Immature natural killer cell (primary cell): ENCODE measurements at regions not wholly inside any gene's neighbourhood (a gene's known extent, or its start where the extent isn't known, plus 50 kb on each side); places are given as distances from the start of the nearest gene placed in this dataset.

Experiments
- DNase-seq, 3 donors: peaks; one replicate each; pipeline ENCODE4 v3.0.0; 2022; ENCODE audit warnings: mixed read lengths in 1 of 3
- H3K27ac Mint-ChIP-seq, 6 donors: one replicate each; pipeline ENCODE4 v1.8.0; 2020; ENCODE audit warnings: mixed read lengths in 6 of 6, mild to moderate bottlenecking in 5 of 6, inconsistent platforms in 4 of 6, moderate library complexity in 3 of 6
- H3K27me3 Mint-ChIP-seq, 3 donors: one replicate each; pipeline ENCODE4 v1.8.0; 2020 to 2021; ENCODE audit warnings: low read depth in 3 of 3, mild to moderate bottlenecking in 3 of 3, mixed read lengths in 3 of 3, moderate library complexity in 3 of 3, inconsistent platforms in 1 of 3
- H3K36me3 Mint-ChIP-seq, 3 donors: one replicate each; pipeline ENCODE4 v1.8.0; 2020; ENCODE audit warnings: mixed read lengths in 3 of 3, inconsistent platforms in 2 of 3, mild to moderate bottlenecking in 2 of 3
- H3K4me1 Mint-ChIP-seq, 2 donors: one replicate each; pipeline ENCODE4 v1.8.0; 2020; ENCODE audit warnings: inconsistent platforms in 2 of 2, mild to moderate bottlenecking in 2 of 2, mixed read lengths in 2 of 2, moderate library complexity in 1 of 2
- H3K4me3 Mint-ChIP-seq, 5 donors: one replicate each; pipeline ENCODE4 v1.8.0; 2020; ENCODE audit warnings: mild to moderate bottlenecking in 5 of 5, mixed read lengths in 5 of 5, inconsistent platforms in 3 of 5, moderate library complexity in 3 of 5
- H3K9me3 Mint-ChIP-seq, 6 donors: one replicate each; pipeline ENCODE4 v1.8.0; 2020; ENCODE audit warnings: mild to moderate bottlenecking in 6 of 6, mixed read lengths in 6 of 6, inconsistent platforms in 4 of 6, moderate library complexity in 3 of 6

DNA sequence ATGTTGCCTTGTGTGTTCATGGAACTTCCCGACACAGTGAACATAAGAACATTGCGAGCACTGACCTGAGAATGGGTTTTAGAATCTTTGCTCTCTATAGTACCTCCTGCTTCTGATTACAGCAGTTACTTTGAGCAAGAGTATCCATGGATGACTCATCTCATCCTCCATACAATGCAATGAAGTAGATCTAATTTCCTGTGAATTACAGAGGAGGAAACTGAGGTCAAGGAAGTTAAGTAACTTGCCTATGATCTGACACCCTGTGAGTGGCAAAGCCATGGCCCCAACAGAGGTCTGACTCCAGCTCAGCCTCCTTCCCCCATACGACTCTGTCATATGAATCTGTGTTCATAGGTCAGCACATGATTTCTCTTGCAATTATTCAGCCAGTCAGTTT lies 518.1 kb downstream of the TFAP2A start:
- no peak overlapping the region for H3K4me3 Mint-ChIP-seq
- H3K4me1 Mint-ChIP-seq = no peaks in the 10 kb centered on the region
- H3K27ac Mint-ChIP-seq = no peak overlapping the region
- no peak for DNase-seq
- H3K27me3 Mint-ChIP-seq = no peaks in the 10 kb centered on the region
- no peaks in the 10 kb centered on the region for H3K36me3 Mint-ChIP-seq
- peaks cover 3 to 17% (median 7%) of the 10 kb centered on the region in 6 donors for H3K9me3 Mint-ChIP-seq

DNA sequence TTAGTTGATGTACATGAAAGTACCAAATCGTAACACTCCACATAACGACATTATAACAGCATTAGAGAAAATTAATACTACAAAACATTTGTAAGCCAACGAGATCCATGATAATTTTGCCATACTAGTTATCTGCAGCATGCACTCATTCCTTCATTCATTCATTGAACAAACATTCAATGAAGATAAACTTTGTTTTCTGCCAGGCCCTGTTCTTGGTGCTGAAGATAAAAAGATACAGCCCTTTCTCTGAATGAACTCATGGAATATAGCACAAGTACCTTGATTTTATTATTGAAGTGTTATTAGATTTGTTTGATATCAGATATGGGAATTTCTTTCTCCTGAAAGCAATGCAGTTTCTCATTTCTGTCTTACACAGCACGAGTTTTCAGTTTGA lies 524.0 kb downstream of the TFAP2A start:
- Mint-ChIP-seq H3K27ac (no peak overlapping the region), H3K27me3 (no peaks in the 10 kb centered on the region), H3K9me3 (peaks cover 3 to 26% (median 6%) of the 10 kb centered on the region in 6 donors), H3K4me3 (no peak overlapping the region), H3K36me3 (no peaks in the 10 kb centered on the region), H3K4me1 (no peaks in the 10 kb centered on the region)
- no peak for DNase-seq

DNA sequence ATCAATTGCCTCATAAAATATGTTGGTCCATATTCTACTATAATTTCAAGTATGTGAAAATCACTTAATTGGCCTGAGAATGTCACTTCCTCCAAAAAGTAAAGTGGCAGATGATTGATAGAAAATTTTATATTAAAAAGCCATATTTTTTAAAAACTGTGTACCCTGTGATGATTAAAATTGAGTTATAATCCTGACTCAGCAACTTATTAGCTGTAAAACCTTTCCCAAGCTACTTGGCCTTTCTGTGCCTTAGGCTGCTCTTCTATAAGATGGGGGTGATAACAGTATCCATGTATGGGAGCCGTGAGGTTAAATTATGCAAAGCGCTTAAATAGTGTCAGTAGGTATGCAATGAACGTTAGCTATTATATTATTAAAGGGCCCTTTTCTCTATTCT lies 524.4 kb downstream of the TFAP2A start:
- no peaks in the 10 kb centered on the region for H3K27me3 Mint-ChIP-seq
- DNase-seq = no peak
- H3K27ac Mint-ChIP-seq = no peak overlapping the region
- H3K36me3 Mint-ChIP-seq = no peaks in the 10 kb centered on the region
- H3K4me1 Mint-ChIP-seq = no peaks in the 10 kb centered on the region
- no peak overlapping the region for H3K4me3 Mint-ChIP-seq
- peaks cover 3 to 26% (median 8%) of the 10 kb centered on the region in 6 donors for H3K9me3 Mint-ChIP-seq

DNA sequence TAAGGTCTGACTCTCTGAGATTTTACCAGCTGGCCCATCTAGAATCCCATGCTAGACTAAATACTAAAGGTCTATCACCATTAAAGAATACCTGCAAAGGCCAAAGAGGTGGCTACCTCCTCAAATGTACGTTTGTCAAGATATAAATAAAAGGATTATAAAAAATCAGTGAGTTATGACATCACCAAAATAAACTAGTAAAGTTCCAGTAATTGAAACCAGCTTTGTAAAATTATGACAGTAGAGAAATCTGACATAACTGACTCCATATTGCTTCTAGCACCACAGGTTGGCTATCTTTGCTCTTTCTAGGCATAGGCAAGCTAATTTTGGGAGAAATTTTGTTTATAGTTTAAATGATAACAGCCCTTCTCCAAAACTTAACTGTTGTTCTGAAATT lies 536.3 kb downstream of the TFAP2A start:
- H3K4me1 Mint-ChIP-seq = no peaks in the 10 kb centered on the region
- H3K4me3 Mint-ChIP-seq = no peak overlapping the region
- peaks cover 0 to 3% (median 0%) of the 10 kb centered on the region in 3 donors for H3K36me3 Mint-ChIP-seq
- H3K27ac Mint-ChIP-seq = no peak overlapping the region
- peaks cover 8 to 53% (median 29%) of the 10 kb centered on the region in 6 donors for H3K9me3 Mint-ChIP-seq
- H3K27me3 Mint-ChIP-seq = no peaks in the 10 kb centered on the region
- DNase-seq = no peak

DNA sequence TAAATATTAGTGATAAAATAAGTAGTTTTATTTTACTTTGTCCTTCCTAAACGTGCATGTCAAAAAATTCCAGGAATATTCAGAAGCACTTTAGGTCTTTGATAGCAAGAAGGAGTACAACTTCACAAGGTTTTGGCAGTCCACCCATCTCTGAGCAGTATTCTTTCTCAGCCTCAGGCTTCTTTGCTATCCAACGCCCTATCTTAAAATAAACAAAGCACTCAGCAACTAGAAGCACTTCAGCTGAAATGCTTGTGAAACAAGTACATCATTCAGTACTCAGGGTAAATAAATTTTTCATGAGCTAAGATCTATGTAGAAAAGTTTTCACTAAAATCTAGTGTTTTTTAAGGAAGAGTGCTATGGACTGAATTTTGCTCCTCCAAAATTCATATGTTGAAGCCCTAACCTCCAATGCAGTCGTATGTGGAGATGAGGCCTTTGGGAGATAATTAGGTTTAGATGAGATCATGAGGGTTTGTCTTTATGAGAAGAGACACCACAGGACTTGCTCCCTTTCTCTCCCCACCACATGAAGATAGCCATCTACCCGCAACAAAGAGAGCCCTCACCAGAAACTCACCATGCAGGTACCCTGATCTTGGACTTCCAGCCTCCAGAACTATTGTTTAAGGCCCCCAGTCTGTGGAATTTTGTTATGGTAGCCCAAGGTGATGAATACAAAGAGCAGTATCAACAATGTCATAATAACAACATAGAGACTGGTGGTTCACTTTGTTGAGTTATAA lies 539.1 kb downstream of the TFAP2A start:
- Mint-ChIP-seq H3K4me3 (no peak overlapping the region), H3K27me3 (no peaks in the 10 kb centered on the region), H3K36me3 (peaks cover 0 to 3% (median 0%) of the 10 kb centered on the region in 3 donors), H3K27ac (no peak overlapping the region), H3K4me1 (no peaks in the 10 kb centered on the region), H3K9me3 (peaks cover 8 to 51% (median 27%) of the 10 kb centered on the region in 6 donors)
- no peak for DNase-seq

DNA sequence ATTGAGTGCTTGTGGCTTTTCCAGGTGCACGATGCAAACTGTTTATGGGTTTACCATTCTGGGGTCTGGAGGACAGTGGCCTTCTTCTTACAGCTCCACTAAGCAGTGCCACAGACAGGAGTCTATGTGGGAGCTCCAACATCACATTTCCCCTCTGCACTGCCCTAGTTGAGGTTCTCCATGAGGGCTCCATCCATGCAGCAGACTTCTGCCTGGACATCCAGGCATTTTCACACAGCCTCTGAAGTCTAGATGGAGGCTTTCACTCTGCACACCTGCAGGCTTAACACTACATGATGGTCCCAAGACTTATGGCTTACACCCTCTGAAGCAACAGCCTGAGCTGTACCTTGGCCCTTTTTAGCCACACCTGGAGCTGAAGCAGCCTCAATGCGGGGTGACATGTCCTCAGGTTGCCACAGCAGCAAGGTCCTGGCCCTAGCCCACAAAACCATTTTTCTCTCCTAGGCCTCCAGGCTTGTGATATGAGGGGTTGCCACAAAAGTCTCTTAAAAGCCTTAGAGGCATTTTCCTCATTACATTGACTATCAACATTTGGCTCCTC lies 552.2 kb downstream of the TFAP2A start:
- H3K4me1 Mint-ChIP-seq = no peaks in the 10 kb centered on the region
- H3K27ac Mint-ChIP-seq = no peak overlapping the region
- DNase-seq = no peak
- H3K27me3 Mint-ChIP-seq = peaks cover 0 to 2% (median 0%) of the 10 kb centered on the region in 3 donors
- peaks cover 0 to 8% (median 6%) of the 10 kb centered on the region in 3 donors for H3K36me3 Mint-ChIP-seq
- H3K4me3 Mint-ChIP-seq = no peak overlapping the region
- peaks cover 6 to 63% (median 22%) of the 10 kb centered on the region in 6 donors for H3K9me3 Mint-ChIP-seq

DNA sequence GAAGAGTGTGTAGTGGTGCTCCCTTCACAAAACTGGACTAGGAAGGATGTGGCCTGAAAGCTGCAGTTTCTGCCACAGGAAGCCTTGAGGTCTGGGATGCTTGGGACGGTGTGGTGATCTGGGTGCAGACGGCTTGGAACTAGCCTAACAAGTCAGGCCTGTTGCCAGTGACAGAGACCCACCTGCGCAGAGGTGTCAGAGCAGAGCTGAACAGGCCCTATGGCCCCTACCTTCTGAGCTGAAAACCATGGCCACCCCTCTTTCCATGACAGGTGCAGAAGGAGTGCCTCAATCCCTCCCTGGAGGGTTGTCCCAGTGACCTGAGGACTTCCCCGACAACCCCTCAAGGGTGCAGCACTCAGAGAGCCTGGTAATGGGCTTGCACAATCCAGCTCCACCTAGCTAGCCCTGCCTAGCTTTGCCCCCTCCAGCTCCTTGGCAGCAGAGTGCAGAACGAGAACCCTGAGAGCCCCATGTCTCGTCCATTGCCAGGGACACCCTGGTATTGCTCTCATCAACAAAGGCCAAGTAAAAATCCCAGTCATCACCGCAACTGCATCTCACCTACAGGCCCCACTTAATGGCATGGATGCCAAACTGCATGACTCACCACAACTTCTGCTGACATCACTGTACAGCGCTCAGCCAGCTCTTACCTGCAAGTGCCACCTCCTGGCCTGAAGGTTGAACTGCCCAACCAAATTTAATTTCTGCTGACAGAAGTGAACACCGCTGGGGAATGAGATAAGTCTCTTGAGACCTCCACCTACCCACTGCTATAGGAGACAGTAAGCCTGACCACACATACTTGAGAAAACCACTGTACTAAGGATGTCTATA lies 563.1 kb downstream of the TFAP2A start:
- Mint-ChIP-seq H3K36me3 (peaks cover 0 to 6% (median 0%) of the 10 kb centered on the region in 3 donors), H3K4me1 (no peaks in the 10 kb centered on the region), H3K27me3 (no peaks in the 10 kb centered on the region), H3K9me3 (peaks cover 4 to 68% (median 33%) of the 10 kb centered on the region in 6 donors), H3K4me3 (no peak overlapping the region), H3K27ac (no peak overlapping the region)
- no peak for DNase-seq

DNA sequence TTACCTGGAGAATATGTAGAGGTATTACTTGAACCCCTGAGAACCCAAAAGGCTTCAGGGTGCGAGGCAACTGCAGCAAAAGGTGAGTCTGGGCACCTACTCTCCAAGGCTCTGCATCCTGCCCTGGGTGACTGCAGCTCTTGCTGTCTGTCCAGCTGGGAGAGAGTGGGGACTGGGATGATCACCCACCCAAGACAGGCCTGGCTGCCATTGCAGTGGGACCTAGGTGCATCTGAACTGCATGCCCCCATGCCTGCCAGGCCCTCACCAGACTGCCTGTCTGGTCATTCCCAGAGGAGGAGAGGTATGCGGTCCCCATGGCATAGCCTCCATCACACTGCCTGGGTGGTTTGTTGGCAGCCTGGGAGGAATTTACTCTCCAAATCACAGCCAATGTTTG lies 563.9 kb downstream of the TFAP2A start:
- Mint-ChIP-seq H3K9me3 (peaks cover 4 to 72% (median 33%) of the 10 kb centered on the region in 6 donors), H3K4me3 (no peak overlapping the region), H3K36me3 (peaks cover 0 to 6% (median 0%) of the 10 kb centered on the region in 3 donors), H3K27ac (no peak overlapping the region), H3K4me1 (no peaks in the 10 kb centered on the region), H3K27me3 (no peaks in the 10 kb centered on the region)
- no peak for DNase-seq

DNA sequence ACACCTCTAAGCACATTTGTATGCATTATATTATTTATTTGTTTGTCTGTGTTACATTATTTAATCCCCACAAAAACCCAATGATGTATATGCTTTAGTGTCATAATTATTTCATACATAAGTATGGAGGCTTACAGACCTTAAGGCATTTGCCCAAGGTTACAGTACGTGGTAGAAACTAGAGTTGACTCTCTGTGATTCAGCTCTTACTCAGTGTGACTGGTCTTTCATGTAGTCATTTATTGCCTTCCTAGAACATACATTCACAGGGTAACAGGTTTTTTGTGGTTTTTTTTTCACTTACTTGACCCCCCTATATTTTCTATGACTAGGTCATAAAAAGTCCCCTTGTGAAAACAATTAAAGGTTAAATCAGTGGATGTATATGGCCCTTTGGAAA lies 566.8 kb downstream of the TFAP2A start:
- Mint-ChIP-seq H3K9me3 (peaks cover 0 to 52% (median 29%) of the 10 kb centered on the region in 6 donors), H3K4me3 (no peak overlapping the region), H3K36me3 (peaks cover 0 to 6% (median 0%) of the 10 kb centered on the region in 3 donors), H3K27me3 (peaks cover 0 to 2% (median under 1%) of the 10 kb centered on the region in 3 donors), H3K4me1 (no peaks in the 10 kb centered on the region), H3K27ac (no peak overlapping the region)
- no peak for DNase-seq

DNA sequence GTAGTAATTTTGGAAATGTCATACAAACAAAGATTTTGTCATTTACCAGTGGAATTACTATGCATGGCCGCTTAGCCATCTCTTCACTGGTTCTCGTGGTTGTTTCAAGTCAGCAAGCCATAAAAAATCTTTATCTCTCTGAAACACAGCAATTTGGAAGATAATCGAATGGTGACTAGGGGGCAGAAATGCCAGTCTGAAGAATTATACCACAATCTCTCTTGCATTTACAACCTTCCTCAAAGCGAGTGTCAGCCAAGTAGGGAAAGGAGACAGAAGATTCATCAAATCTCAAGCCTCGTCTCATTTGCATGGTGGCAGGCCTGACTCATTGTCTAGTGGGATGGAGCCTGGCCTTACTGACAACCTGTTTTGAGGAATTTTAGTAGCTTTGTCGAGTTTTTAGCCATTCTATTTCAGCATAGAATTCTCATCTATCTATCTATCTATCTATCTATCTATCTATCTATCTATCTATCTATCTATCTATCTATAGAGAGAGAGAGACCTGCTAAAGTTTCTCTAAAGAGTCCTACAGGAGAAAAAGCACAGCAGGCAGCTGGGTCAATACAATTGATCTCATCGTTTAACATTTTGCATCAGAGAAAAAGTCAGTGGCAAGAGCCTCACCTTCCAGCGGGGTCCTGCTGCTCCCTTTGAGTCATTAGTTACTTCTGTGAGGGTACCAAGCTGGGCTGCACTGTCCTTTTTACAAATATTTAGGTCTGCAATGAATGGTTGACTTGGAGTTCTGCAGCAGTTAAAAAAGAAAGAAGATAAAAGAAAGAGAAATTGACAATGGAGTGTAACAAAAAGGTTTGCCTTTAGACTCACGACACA lies 572.8 kb downstream of the TFAP2A start:
- Mint-ChIP-seq H3K4me1 (no peaks in the 10 kb centered on the region), H3K9me3 (peaks cover 9 to 34% (median 13%) of the 10 kb centered on the region in 6 donors), H3K27me3 (peaks cover 0 to 3% (median 3%) of the 10 kb centered on the region in 3 donors), H3K36me3 (peaks cover 0 to under 1% (median 0%) of the 10 kb centered on the region in 3 donors), H3K27ac (no peak overlapping the region), H3K4me3 (no peak overlapping the region)
- DNase-seq = no peak

DNA sequence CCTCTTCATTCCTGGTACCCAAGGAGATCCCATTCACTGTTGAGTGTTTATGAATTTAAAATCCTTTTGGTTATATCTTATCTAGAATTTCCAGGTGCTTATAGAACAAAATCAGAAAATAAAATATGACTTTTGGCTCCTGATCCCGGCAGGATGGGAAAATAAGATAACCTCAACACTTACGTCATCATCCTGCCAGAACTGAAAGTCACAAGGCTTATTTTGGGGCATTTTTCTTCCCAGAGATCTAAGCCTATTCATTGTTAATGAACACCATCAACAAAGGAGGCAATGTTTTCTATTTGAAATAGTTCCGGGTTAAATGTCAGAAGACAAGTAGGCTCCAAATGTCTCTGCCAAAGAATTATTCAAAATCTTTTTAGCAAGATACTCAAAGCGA lies 580.6 kb downstream of the TFAP2A start:
- Mint-ChIP-seq H3K9me3 (peaks cover 5 to 38% (median 13%) of the 10 kb centered on the region in 6 donors), H3K4me3 (no peak overlapping the region), H3K4me1 (no peaks in the 10 kb centered on the region)

DNA sequence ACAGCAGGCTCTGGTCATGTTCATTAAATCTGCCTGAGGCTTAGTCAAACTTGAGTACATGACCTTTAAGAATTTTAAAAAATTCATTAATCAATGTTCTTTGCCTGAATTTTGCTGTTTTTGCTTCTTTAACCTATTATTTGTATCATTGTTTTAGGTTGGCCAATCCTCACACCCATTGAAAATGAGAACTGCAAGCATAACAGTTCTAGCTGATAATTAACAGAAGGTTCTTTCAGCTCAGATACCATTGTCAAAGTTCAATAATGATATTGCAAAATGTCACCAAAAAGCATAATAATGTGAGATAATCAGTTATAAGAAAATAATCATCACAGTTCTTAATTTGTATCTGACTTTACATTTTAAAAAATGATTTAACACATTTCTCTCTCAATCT lies 583.1 kb downstream of the TFAP2A start:
- no peak overlapping the region for H3K4me3 Mint-ChIP-seq
- no peaks in the 10 kb centered on the region for H3K27me3 Mint-ChIP-seq
- no peak overlapping the region for H3K27ac Mint-ChIP-seq
- H3K9me3 Mint-ChIP-seq = peaks cover 1 to 37% (median 15%) of the 10 kb centered on the region in 6 donors
- peaks cover 0 to 3% (median under 1%) of the 10 kb centered on the region in 3 donors for H3K36me3 Mint-ChIP-seq
- no peak for DNase-seq
- H3K4me1 Mint-ChIP-seq = no peaks in the 10 kb centered on the region

More for the DNA sequence above, 580.6 kb downstream of the TFAP2A start:
- Mint-ChIP-seq H3K27ac (no peak overlapping the region), H3K36me3 (peaks cover 0 to 3% (median 0%) of the 10 kb centered on the region in 3 donors), H3K27me3 (no peaks in the 10 kb centered on the region)
- DNase-seq = no peak

DNA sequence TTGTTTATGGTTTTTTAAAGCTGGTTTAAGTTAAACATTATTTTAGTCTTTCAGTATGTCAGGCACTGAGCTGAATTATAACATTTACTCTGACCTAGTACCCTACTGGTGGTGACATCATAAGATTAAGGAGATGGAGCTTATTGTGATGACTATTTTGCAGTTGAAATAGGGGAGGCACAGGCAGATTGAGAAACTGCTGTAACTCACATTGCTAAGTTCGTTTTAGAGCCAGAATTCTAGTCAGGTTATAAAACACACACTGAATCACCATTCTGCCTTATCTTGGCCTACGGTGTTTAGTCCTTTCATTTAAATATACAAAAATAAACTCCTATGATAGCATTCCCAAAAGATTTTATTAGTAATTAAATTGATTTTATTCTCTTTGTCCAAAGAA lies 584.1 kb downstream of the TFAP2A start:
- no peak overlapping the region for H3K27ac Mint-ChIP-seq
- H3K36me3 Mint-ChIP-seq = peaks cover 0 to 4% (median 0%) of the 10 kb centered on the region in 3 donors
- DNase-seq = no peak
- H3K4me1 Mint-ChIP-seq = no peaks in the 10 kb centered on the region
- H3K27me3 Mint-ChIP-seq = no peaks in the 10 kb centered on the region
- no peak overlapping the region for H3K4me3 Mint-ChIP-seq
- peaks cover 1 to 37% (median 14%) of the 10 kb centered on the region in 6 donors for H3K9me3 Mint-ChIP-seq
